Left renal cortex interstitium (tissue), 4 donors: ENCODE measurements at regions not wholly inside any gene's neighbourhood (a gene's known extent, or its start where the extent isn't known, plus 50 kb on each side); places are given as distances from the start of the nearest gene placed in this dataset.
"Not testable (repeated sequence)": the region's sequence is repeated elsewhere in the genome, so short reads cannot be mapped to it uniquely, and the experiment has no call there.

Experiments
- DNase-seq, 4 donors: peaks; one replicate each; pipeline ENCODE4 v3.0.0-alpha.2; 2013; ENCODE audit warnings: low read depth in 4 of 4, low spot score in 2 of 4, missing footprints in 1 of 4

DNA sequence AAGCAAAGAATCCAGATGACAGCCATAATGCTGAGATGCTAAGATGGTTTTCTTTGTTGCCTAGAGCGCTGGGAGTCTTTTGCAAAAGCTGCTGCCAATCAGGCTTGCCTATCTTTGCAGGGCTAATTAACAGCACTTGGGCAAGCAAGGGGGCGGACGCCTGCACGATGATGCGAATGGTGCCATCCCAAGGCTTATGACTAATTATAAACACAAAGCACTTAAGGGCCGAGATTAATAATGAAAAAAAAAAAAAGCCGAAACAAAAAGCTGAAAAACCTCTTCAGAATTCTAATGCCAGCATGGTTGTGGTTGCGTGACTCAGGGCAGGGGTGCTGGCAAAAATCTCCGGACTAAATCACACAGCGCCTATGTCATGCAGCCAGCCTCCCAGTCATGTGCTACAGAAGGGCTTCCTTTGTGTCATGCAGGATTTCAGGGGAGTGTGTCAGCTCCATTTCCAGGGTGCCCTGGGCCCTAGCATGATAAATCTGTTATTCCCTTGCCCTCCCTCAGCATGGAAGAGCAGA lies 185.0 kb upstream of the ANKRD28 start:
- no peak for DNase-seq

DNA sequence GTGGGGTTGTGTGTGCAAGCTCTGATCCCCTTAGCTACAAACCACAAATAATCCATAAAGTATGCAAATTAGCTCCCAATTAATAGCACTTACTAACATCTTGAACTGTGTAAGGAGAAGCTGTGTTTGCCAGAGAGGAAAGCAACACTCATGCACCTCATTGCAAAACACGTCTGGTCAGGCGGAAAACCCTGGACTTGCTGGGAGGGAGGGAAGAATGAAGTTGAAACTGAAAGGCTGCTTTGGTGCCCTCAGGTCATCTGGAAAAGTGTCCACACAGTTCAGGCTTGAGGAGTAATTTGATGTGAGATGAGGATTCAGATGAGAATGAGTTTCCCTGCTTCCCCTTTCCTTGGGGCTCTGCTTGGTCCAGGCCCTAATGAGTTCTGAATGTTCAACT lies 185.5 kb upstream of the ANKRD28 start:
- DNase-seq = no peak

DNA sequence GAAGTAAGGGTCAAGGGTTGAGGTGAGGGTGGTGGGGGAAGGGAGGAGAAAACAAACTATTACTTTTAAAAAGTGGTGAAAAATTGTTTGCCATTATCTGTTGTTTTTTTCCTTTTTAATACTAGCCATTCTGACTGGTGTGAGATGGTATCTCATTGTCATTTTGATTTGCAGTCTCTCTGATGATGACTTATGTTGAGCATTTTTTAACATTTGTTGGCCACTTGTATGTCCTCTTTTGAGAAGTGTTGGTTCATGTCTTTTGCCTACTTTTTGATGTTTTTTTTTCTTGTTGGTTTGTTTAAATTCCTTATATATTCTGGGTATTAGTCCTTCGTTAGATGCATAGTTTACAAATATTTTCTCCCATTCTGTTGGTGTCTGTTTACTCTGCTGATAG lies 185.9 kb upstream of the ANKRD28 start:
- no peak for DNase-seq

DNA sequence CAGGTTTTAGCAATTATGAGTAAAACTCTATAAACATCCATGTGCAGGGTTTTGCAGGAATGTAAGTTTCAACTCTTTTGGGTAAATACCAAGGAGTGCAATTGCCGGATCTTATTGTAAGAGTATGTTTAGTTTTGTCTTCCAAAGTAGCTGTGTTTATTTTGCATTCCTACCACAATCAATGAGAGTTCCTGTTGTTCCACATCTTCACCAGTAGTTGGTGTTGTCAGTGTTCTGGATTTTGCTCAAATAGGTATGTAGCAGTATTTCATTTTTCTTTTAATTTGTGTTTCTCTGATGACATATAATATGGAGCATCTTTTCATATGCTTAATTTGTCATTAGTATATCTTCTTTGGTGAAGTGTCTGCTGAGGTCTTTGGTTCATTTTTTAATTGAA lies 185.1 kb upstream of the GALNT15 start:
- DNase-seq = no peak

DNA sequence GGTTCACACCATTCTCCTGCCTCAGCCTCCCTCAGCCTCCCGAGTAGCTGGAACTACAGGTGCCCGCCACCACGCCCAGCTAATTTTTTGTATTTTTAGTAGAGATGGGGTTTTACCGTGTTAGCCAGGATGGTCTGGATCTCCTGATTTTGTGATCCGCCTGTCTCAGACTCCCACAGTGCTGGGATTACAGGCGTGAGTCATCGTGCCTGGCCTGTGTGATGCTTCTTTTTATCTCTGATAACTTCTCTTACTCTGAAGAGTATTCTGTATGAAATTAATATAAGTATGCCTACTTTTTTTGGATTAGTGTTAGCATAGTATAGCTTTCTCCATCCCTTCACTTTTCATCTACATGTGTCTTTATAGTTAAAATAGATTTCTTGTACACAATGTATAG lies 180.8 kb upstream of the GALNT15 start:
- not testable (repeated sequence) for DNase-seq

DNA sequence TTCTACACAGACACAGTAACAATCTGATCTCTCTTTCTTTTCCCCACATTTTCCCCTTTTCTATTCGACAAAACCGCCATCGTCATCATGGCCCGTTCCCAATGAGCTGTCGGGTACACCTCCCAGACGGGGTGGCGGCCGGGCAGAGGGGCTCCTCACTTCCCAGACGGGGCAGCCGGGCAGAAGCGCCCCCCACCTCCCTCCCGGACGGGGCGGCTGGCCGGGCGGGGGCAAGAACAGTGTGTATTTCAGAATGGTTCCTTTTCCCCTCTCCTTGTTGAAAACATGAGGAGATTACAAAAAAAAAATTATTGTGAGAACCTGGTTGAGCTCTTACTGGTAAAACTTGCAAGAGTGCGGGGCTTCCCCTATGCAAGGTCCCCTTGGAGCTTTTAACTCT lies 178.0 kb upstream of the GALNT15 start:
- DNase-seq = not testable (repeated sequence)

DNA sequence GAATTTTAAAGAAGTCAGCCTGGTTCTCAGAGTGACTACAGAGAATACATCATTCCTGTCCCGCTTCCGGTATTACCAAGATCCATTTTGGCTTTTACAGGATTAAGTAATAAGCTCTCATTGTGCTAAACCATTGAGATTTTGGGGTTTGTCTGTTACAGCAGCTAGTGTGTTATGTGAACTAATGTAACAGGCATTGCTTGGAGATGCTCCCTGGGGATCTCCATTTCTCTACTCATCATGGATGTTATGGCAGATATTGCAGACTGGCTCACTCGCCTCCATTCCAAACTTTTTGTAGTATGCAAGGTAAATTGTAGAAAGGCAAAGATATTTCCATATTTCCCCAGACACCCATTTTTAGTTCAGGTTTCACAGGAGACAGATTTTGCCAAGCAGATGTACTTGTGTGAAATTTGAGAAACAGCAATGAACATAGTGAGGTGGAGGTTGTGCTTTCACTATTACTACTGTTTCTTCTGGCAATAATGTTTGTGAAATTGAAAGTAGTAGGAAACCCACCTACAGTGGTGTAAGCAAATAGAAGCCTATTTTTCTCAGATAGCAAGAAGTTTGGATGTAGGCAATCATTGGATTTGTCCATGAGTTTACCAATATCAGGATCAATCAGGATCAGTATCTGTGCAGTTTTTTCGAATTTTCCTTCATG lies 177.1 kb upstream of the GALNT15 start:
- DNase-seq = no peak

DNA sequence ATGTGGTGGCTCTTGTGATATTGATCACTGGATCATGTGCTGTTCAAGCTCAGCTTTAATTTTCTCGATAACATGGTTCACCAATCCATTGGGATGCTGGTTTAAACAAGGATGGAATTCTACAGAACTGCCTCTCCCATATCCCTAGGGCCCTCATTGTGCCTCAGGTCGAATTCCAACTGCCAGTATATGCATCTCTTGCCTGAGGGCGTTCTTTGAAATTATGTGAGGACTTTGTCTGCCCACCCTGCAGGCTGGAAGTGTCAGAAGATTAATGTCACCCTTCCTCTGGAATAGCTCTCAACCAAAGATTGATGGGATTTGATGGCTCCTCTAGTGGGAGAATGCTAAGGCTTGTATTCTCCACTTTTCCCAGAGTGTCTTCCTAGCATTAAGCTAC lies 175.6 kb upstream of the GALNT15 start:
- no peak for DNase-seq

DNA sequence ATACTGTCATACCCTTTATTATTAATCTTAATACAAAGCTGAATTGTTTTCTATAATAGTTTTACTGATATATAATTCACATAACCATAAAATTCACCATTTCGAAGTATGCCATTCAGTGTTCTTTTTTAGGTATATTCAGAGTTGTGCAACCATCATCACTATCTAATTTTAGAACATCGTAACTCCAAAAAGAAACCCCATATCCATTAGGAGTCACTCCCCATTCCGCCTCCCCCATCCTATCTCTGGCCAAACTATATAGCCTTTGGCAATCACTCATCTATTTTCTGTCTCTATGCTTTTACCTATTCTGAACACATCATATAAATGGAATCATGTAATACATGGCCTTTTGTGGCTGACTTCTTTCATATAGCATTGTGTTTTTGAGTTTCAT lies 169.7 kb upstream of the GALNT15 start:
- DNase-seq = no peak

DNA sequence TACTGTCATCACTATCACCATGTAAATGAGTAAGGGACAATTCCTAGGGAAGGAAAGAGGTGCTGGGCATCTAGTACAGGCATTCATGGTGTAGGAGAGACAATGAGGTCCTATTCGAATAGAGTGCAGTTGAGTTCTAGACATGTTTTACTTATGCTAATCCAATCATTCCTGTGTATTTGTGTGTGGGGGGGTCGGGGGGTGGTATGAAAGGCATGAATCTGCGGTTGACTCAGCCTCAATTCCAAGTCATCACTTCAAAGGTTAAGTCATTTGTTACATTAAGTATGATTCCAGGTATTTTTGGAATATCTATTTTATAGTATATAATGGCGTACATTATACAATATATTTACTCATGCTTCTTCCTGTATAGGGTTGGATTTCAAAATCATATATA lies 163.1 kb upstream of the GALNT15 start:
- no peak for DNase-seq

DNA sequence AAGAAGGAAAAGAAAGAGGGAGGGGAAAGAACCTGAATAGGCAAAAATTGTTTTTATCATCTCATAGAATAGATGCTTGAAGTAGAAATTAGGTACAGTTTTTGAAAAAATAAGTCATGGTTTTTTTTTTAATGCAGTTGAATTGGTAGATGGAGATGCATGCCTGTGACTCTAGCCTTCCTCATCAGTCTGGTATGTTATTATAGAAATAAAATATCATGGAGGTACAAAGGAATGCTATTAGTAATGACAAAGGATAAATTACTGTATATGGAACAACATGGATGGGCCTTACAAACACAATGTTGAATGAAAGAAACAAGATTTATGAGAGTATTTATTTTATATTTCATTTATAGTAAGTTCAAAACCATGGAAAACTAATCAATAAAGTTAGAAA lies 162.4 kb upstream of the GALNT15 start:
- no peak for DNase-seq

DNA sequence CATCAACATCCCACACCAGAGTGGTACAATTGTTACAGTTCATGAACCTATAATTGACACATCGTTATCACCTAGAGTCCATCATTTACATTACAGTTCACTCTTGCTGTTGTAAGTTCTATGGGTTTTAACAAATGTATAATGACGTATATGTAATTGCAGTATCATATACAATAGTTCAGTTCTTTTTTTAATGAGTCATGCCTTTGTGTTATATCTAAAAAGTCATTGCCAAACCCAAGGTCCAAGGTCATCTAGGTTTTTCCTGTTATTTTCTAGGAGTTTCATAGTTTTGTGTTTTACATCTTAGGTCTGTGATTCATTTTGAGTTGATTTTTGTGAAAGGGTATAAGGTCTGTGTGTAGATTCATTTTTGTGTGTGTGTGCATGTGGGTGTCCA lies 160.9 kb upstream of the GALNT15 start:
- no peak for DNase-seq

DNA sequence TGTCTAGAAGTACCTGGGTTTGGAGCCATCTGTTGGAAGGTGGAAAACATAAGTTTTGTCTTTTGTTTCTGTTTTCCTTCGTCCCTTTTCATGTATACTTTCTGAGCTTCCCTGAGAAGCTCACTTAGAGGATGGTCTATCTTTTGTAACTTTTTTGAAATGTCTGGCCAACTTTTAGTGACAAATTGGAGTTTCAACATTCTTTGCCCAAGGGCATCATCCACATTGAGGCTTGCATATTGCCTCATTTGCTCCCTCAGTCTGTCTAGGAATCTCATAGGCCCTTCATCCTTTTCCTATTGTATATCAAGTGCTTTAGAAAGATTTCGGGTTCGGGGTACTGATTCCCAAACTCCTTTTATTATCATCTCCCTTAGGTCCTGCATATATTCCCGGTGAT lies 152.7 kb upstream of the GALNT15 start:
- DNase-seq = not testable (repeated sequence)

DNA sequence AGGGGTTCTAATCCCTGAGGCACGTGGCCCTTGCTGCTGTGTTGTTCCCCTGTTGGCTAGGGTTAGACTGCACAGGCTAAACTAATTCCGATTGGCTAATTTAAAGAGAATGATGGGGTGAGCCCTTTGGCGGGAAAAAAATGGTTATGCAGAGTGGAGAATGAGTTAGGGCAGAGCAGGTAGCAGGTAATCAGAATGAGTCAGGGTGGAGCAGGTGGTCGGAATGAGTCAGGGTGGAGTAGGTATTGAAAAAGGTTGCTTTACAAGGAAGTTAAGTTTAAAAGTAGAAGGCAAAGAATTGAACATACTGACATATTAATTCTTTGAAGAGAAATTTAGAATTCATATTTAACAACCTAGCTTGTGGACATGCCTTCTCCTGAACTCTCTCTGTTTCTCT lies 150.6 kb upstream of the GALNT15 start:
- not testable (repeated sequence) for DNase-seq

DNA sequence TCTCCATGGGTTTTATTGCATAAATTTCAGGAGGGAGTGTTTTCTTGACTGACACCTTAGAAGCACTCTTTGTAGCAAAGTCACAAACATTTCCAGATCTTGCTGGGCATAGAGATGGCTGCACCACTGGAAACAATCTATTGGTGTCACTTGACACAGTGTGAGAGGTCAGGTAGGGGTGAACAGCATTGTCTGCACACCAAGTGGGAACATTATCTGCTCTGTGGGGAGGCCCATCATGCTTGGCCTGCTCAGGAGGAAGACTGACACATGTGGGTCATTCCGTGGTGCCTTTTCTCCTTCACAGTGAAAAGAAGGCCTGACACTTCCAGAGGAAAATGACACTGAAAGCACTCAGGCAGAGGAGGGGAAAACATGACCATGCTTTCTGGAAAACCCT lies 149.9 kb upstream of the GALNT15 start:
- DNase-seq = no peak

DNA sequence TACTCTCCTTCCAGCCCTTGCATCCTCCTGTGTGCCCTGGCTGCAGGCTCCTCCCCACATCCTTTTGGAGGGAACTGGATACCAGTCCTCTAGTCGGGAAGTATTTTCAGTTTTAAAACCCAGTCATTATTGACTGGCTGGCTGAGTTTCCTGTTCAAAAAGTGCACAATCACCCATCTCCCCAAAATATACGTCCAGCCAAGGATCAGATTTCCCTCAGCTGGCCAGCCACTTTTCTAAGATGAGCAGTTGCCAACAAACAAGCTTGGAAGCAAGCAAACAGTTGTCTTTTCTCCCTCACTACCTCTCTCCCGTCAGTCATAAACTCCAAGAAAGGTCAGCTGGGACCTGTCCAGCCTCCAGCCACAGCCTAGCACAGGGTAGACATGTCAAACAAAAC lies 147.7 kb upstream of the GALNT15 start:
- DNase-seq = no peak

DNA sequence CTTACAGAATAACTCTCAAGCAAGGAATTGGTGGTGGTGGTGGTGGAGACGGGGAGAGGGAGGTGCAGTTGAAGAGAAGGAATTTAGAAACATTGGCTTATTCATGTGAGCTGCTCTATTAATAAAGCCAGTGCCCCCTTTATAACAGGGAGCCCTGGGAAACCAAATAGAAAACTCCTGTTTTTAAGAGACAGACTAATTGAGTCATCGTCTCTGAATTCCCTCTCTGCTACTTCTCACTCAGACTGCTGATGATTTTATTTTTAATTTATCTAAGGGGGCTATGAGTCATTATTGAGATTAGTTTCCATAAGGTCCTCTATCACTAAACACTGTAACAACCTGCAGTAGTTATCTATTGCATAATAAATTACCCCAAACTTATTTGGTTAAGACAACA lies 145.9 kb upstream of the GALNT15 start:
- no peak for DNase-seq

DNA sequence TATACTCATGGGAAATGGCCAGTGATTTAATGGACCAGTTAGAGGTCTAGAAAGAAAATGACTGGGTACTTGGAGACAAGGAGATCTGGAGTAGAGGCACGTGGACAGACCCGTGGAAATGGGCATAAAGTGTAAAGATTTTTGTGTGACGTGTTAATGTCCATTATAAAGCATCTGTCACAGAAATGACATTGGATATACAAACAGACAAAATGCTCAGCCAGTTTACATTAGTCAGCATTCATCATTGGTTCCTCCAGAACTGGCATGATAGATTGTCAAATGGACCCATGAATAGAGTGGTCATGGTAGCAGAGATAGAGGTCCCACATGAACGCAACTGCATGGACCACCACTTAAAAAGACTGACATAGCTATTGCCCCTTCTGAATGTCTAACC lies 144.1 kb upstream of the GALNT15 start:
- DNase-seq = no peak

DNA sequence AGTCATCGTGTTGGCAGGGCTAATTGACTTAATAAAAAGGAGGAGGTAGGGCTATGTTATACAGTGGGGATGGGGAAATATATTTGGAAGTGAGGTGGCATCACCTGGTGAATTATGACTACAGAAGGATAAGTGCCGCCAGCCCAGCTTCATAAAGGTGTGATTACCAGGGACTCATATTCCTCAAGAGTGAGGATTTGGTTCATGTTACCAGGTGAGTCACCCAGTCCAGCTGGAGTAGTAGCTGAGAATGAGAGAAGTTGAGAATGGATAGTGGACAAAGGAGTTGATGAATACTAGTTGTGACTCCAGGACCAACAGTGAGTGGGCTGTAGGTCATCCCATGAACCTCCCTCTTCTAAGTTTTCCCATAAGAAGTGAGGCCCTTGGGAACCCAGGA lies 143.0 kb upstream of the GALNT15 start:
- no peak for DNase-seq

DNA sequence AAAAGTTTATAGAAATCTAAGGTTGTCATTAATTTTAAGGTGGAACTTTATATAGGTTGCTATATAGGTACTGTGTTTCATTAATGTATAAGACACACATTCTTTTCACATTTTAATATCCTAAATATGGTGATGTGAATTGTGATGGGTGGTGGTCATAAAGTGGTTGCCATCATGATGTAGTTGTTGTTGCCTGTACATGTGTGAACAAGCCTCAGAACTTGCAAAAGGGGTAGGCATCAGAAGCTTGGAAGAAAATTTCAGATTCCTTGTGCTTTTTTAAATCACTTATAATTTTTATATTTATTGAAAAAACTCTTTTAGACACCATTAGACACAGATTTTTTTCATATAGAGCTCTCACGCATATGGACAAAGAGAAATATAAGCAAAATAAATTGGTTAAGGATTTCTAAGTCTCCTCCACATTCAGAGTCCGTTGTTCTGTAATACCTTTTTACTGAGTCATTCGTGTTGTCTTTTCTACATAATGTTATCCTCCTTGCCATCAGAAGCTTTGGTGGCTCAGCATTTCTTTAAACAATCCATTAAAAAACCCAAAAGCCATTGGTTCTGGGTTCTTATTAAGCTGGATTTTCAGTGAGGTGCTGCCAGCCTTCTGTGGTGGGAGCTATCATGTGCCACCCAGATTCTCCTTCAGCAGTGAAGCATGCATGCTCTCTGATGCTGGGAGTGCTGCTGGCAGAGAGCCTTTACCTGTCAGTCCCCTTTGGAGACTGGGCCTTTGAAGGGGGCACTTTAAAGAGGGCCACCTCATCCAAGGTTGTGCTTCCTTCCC lies 140.4 kb upstream of the GALNT15 start:
- DNase-seq = no peak

DNA sequence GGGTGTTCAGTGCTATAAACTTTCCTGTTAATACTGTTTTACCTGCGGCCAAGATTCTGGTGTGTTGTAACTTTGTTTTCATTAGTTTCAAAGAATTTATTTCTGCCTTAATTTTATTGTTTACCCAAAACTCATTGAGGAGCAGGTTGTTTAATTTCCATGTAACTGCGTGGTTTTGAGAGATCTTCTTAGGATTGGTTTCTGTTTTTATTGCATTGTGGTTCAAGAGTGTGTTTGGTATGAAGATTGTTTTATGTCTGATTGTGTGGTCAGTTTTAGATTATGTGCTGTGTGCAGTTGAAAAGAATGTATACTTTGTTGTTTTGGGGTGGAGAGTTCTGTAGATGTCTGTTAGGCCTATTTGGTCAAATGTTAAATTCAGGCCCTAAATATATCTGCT lies 133.5 kb upstream of the GALNT15 start:
- DNase-seq = no peak
